Adrenal gland (tissue), 9 donors: ENCODE measurements at regions not wholly inside any gene's neighbourhood (a gene's known extent, or its start where the extent isn't known, plus 50 kb on each side); places are given as distances from the start of the nearest gene placed in this dataset.

Experiments used
- DNase-seq, 7 donors: peaks; one replicate each; pipeline ENCODE4 v3.0.0-alpha.2; 2019 to 2020
- H3K27ac ChIP-seq, 5 donors: fragments of 200-600 bp; sonication (generic) in 4 of 5; 1 replicate in 3 of 5; 2 replicates in 2 of 5; pipeline versions ENCODE4 v1.5.1 to v1.8.0; 2016 to 2020; ENCODE audit warnings: mild to moderate bottlenecking in 1 of 5
- H3K27me3 ChIP-seq: fragments of 200-600 bp; 2 replicates; pipeline ENCODE4 v1.8.0; 2021
- H3K36me3 ChIP-seq, 2 donors: fragments of 200-600 bp; replicated peaks in 1 of 2; 1 replicate in 1 of 2; 2 replicates in 1 of 2; pipeline versions ENCODE4 v1.5.1 to v1.8.0; 2018 to 2022
- H3K4me1 ChIP-seq, 2 donors: fragments of 200-600 bp; replicated peaks in 1 of 2; 1 replicate in 1 of 2; 2 replicates in 1 of 2; pipeline versions ENCODE4 v1.5.1 to v1.8.0; 2018 to 2021
- H3K4me3 ChIP-seq, 4 donors: fragments of 200-600 bp; sonication (generic) in 3 of 4; one replicate each; pipeline ENCODE4 v1.5.1; 2016 to 2018
- H3K9me3 ChIP-seq, 3 donors: fragments of 200-600 bp; sonication (generic) in 1 of 3; replicated peaks in 1 of 3; 1 replicate in 2 of 3; 2 replicates in 1 of 3; pipeline versions ENCODE4 v1.5.1 to v1.8.0; 2016 to 2021
- CTCF ChIP-seq, 6 experiments: fragments of 450-650 bp in 4 of 6; fragments of 200-600 bp in 2 of 6; sonication (generic) in 1 of 6; IDR thresholded peaks; 1 replicate in 5 of 6; 2 replicates in 1 of 6; pipeline versions ENCODE4 v1.5.1 to v1.8.0; 2016 to 2021; ENCODE audit warnings: antibody characterized with exemption in 6 of 6, mild to moderate bottlenecking in 2 of 6, moderate library complexity in 1 of 6
- POLR2A ChIP-seq, 2 donors: fragments of 450-650 bp; IDR thresholded peaks; one replicate each; pipeline ENCODE4 v1.6.1; 2017; ENCODE audit warnings: antibody characterized with exemption in 2 of 2, mild to moderate bottlenecking in 2 of 2, moderate library complexity in 1 of 2
- WGBS, 4 donors: extraction: QIAGEN DNeasy Blood & Tissue Kit in 2 of 4; methylation state at CpG; one replicate each; pipeline versions ENCODE4 v1.1.5 to v1.1.7; 2013 to 2017; 5-methylcytosine and 5-hydroxymethylcytosine counted together
- intact Hi-C, 2 donors: fragments of 100-400 bp; cut with DNase I; formaldehyde crosslinking; loops; one replicate each; pipeline versions ENCODE4 v1.14.1 to v1.15.0; 2022 to 2023
- donor health status: healthy with polysubstance abuse.
- donor health status: Bipolar disorder and iron deficiency.
- donor health status: DM: yes; HTN: yes; CAD: no.
- donor health status: DM: no; HTN: no; CAD: no.
- donor health status: DM: no; HTN: no; CAD: no.

- intact Hi-C loops, result no loop called here
- Histone ChIP-seq H3K27ac (no peak overlapping the region), H3K9me3 (no peaks in the 10 kb centered on the region), H3K4me3 (no peak overlapping the region), H3K27me3 (no peaks in the 10 kb centered on the region), H3K36me3 (no peaks in the 10 kb centered on the region), H3K4me1 (no peaks in the 10 kb centered on the region)
- TF ChIP-seq POLR2A (IDR thresholded peaks at IDR 0.05), result no peak
- TF ChIP-seq CTCF (IDR thresholded peaks at IDR 0.05), result no peak
- DNase-seq, result no peak
- WGBS, 4 donors, result 79 to 86% (median 83%) methylated on average over 4 of the region's 4 CpGs
These were observed 803.4 kb downstream of the PCDH17 start for GRCh38 chr13:58434943-58435342.

GRCh38 chr13:58437427-58437826 is 805.9 kb downstream of the PCDH17 start:
- Histone ChIP-seq H3K4me3 (no peak overlapping the region), H3K27ac (no peak overlapping the region), H3K9me3 (no peaks in the 10 kb centered on the region), H3K4me1 (no peaks in the 10 kb centered on the region), H3K36me3 (no peaks in the 10 kb centered on the region), H3K27me3 (no peaks in the 10 kb centered on the region)
- intact Hi-C loops, result no loop called here
- no peak for TF ChIP-seq POLR2A (IDR thresholded peaks at IDR 0.05)
- no peak for TF ChIP-seq CTCF (IDR thresholded peaks at IDR 0.05)
- 51 to 74% (median 66%) methylated on average over 5 of the region's 5 CpGs for WGBS, 4 donors
- DNase-seq, result no peak

- Histone ChIP-seq H3K27me3 (no peaks in the 10 kb centered on the region), H3K9me3 (no peaks in the 10 kb centered on the region), H3K27ac (no peak overlapping the region), H3K4me3 (no peak overlapping the region), H3K36me3 (no peaks in the 10 kb centered on the region), H3K4me1 (no peaks in the 10 kb centered on the region)
- 68 to 77% (median 74%) methylated on average over 2 of the region's 2 CpGs for WGBS, 4 donors
- DNase-seq, result no peak
- intact Hi-C loops, result no loop called here
- TF ChIP-seq POLR2A (IDR thresholded peaks at IDR 0.05), result no peak
- TF ChIP-seq CTCF (IDR thresholded peaks at IDR 0.05), result no peak
These were observed 815.4 kb downstream of the PCDH17 start for GRCh38 chr13:58446979-58447378.

GRCh38 chr13:58452123-58452623 is 820.6 kb downstream of the PCDH17 start:
- H3K9me3 ChIP-seq, result no peaks in the 10 kb centered on the region
- H3K27me3 ChIP-seq, result no peaks in the 10 kb centered on the region
- TF ChIP-seq CTCF (IDR thresholded peaks at IDR 0.05), result no peak
- TF ChIP-seq POLR2A (IDR thresholded peaks at IDR 0.05), result no peak
- 30 to 59% (median 51%) methylated on average over 3 of the region's 3 CpGs for WGBS, 4 donors
- no peak overlapping the region for H3K27ac ChIP-seq
- DNase-seq, result no peak
- H3K4me3 ChIP-seq, result no peak overlapping the region
- intact Hi-C loops, result no loop called here
- no peaks in the 10 kb centered on the region for H3K36me3 ChIP-seq
- H3K4me1 ChIP-seq, result no peaks in the 10 kb centered on the region
